Chondrocyte (in vitro differentiated cells): ENCODE measurements at regions not wholly inside any gene's neighbourhood (a gene's known extent, or its start where the extent isn't known, plus 50 kb on each side); places are given as distances from the start of the nearest gene placed in this dataset.

Experiments
- DNase-seq: peaks from one replicate; pipeline ENCODE4 v3.0.0; 2021; ENCODE audit warnings: mixed read lengths, low spot score
- H3K27ac Mint-ChIP-seq: one replicate; pipeline ENCODE4 v1.8.0; 2021; ENCODE audit warnings: mild to moderate bottlenecking, moderate library complexity, mixed read lengths; ENCODE audit not compliant: unreplicated experiment
- H3K27me3 Mint-ChIP-seq: 2 replicates; pipeline ENCODE4 v1.8.0; 2021; ENCODE audit warnings: low read depth, mixed read lengths
- H3K36me3 Mint-ChIP-seq: 2 replicates; pipeline ENCODE4 v1.8.0; 2021; ENCODE audit warnings: low read depth, mixed read lengths
- H3K4me1 Mint-ChIP-seq: 2 replicates; pipeline ENCODE4 v1.8.0; 2021; ENCODE audit warnings: low read depth, mild to moderate bottlenecking, mixed read lengths
- H3K4me3 Mint-ChIP-seq: one replicate; pipeline ENCODE4 v1.8.0; 2021; ENCODE audit warnings: mild to moderate bottlenecking, moderate library complexity, mixed read lengths; ENCODE audit not compliant: unreplicated experiment
- H3K9me3 Mint-ChIP-seq: 2 replicates; pipeline ENCODE4 v1.8.0; 2021; ENCODE audit warnings: low read depth, mixed read lengths
- CTCF ChIP-seq: fragments of 200-600 bp; sonication (generic); IDR thresholded peaks from 2 replicates; pipeline ENCODE4 v1.5.0; 2021; ENCODE audit warnings: antibody characterized with exemption, mild to moderate bottlenecking, moderate library complexity

GRCh38 chr10:89122433-89123051 is 84.6 kb downstream of the CH25H start:
- H3K27me3 Mint-ChIP-seq, result peaks cover 14% of the 10 kb centered on the region
- no peak overlapping the region for H3K4me3 Mint-ChIP-seq
- H3K36me3 Mint-ChIP-seq, result no peaks in the 10 kb centered on the region
- no peak for TF ChIP-seq CTCF
- no peaks in the 10 kb centered on the region for H3K4me1 Mint-ChIP-seq
- no peak overlapping the region for H3K27ac Mint-ChIP-seq
- DNase-seq, result no peak
- no peaks in the 10 kb centered on the region for H3K9me3 Mint-ChIP-seq

DNA sequence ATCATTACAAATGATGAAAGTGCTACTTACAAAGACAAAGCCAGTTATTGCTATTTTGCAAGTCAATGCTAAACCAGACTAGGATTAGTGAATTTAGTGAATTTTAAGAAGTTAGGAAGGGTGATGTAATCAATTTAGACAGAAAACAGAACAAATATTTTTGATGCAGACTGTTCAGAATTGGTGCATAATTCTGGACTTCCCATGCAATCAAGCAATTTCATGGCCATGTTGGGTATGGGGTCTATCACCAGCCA is 85.4 kb downstream of the CH25H start:
- Mint-ChIP-seq H3K27me3 (peaks cover 14% of the 10 kb centered on the region), H3K36me3 (no peaks in the 10 kb centered on the region), H3K9me3 (no peaks in the 10 kb centered on the region), H3K27ac (no peak overlapping the region), H3K4me1 (no peaks in the 10 kb centered on the region), H3K4me3 (no peak overlapping the region)
- no peak for DNase-seq
- no peak for TF ChIP-seq CTCF

DNA sequence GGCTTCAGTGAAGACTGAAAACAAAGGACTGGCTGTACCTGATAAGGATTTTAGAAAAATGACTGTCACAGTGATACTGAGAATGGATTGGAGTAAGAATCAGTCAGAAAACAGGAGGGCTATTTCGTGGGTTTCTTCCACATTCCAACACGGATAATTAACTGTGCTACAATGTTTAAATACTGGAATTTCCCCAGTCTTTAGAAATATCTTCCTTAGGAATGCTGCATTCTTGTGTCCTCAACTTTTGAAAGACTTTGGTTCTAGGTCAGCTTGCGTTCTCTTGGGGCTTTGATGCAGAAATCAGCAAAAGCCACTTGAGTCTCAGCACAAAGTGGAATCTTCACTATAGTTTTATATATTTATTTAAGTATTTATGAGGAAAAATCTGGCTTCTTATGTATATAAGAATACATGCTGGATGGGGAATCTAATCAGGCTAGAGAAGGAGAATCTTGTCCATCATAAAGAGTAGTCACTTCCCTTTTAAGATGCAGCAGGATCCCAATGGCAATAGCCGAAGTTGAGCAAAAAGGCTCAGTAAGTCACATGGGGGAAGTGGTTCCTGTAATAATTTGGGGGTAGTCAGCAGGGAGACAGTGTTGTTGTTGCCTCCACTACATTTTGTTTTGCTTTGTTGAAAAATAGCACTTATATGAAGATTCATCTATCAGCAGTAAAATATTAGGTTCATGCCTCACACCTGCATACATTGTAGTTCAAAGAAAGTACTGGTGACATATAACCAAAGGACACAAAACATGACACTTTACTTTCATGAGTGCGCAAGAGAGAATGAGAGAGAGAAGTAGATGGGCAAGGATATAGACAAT is 86.0 kb downstream of the CH25H start:
- no peak for TF ChIP-seq CTCF
- Mint-ChIP-seq H3K27ac (no peak overlapping the region), H3K4me1 (peaks cover 3% of the 10 kb centered on the region), H3K9me3 (no peaks in the 10 kb centered on the region), H3K36me3 (no peaks in the 10 kb centered on the region), H3K27me3 (peaks cover 14% of the 10 kb centered on the region), H3K4me3 (no peak overlapping the region)
- no peak for DNase-seq

DNA sequence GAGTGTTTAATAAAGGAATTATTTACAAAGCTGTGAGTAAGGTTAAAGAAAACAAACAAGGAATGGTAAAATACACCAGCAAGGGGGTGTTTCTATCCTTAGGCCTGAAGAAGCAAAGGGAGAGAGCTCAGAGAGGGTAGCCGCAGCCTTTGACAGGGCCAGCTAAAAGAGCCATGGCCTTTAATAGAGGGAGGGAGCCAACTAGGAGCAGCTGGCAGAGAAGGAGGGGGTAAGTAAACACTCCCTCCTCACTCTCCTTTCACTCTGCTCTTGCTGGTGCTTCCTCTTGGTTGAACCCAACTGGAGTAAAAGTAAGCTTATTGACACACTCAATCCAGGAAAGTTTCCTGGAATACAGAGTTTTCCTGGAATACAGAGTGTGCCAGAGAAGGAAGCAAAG is 87.5 kb downstream of the CH25H start:
- Mint-ChIP-seq H3K27me3 (peaks cover 10% of the 10 kb centered on the region), H3K27ac (no peak overlapping the region), H3K4me1 (peaks cover 8% of the 10 kb centered on the region), H3K9me3 (no peaks in the 10 kb centered on the region), H3K4me3 (no peak overlapping the region), H3K36me3 (no peaks in the 10 kb centered on the region)
- no peak for TF ChIP-seq CTCF
- no peak for DNase-seq

DNA sequence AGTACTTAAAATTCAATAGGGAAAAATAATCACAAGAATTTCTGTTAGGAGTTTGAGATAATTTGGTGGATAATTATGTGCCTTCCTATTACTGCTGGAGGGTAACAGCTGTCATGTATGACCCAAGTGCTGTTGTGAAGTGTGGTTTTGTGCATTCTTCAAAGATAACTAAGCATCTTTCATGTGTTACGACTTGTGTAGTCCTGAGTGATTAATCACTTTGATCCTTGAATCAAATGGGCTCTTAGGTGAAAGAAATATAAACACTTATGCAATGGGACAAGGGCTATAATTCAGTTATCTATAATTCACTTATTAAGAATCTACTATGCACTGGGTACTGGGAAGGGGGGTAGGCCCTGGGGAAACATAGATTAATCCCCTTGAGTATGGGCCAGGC is 89.0 kb downstream of the CH25H start:
- TF ChIP-seq CTCF, result no peak
- no peak overlapping the region for H3K27ac Mint-ChIP-seq
- peaks cover 2% of the 10 kb centered on the region for H3K9me3 Mint-ChIP-seq
- peaks cover 2% of the 10 kb centered on the region for H3K27me3 Mint-ChIP-seq
- no peak overlapping the region for H3K4me3 Mint-ChIP-seq
- H3K4me1 Mint-ChIP-seq, result peaks cover 8% of the 10 kb centered on the region
- DNase-seq, result no peak
- H3K36me3 Mint-ChIP-seq, result no peaks in the 10 kb centered on the region
